ENCODE measurements at regions not wholly inside any gene's neighbourhood (a gene's known extent, or its start where the extent isn't known, plus 50 kb on each side); places are given as distances from the start of the nearest gene placed in this dataset.

DNA sequence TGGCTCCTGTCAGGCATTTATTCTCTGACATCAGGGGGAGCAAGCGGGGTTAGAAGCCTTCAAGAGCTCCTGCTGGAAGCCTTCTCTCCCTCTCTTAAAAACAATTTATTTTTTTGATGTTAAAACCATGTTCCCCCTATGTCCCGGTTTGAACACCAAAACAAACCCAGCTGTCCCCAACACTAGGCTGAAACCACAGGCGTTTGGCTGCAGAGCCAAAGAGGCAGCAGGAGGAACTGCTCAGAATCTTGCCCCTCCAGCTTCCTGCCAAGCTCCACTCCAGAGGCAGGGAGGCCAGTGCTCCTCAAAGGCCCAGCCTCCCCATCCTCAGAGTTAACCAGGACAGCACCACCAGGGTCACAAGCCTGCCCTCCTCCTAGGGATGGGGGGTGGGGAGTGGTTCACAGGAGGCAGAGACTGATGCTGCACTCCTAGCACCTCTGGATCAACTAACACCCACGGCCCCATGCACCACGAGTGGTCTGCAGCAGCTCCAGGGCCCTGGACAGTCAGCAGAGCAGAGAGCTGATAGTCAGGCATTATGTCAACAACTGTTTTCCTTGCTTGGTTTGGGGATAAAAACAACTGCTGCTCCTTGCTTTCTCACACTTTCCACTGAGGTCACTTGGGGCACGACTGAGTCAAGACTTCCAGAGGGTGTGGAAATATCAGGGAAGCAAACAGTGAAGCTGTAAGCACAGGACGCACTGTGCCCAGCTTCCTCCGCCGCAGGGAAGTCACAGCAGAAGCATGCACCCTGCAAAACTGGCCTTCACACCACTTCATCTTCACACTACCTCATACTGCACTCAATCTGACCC, 96.5 kb upstream of the ADRA1B start:
- DNase-seq (ENCODE audit: low read depth): no peak

DNA sequence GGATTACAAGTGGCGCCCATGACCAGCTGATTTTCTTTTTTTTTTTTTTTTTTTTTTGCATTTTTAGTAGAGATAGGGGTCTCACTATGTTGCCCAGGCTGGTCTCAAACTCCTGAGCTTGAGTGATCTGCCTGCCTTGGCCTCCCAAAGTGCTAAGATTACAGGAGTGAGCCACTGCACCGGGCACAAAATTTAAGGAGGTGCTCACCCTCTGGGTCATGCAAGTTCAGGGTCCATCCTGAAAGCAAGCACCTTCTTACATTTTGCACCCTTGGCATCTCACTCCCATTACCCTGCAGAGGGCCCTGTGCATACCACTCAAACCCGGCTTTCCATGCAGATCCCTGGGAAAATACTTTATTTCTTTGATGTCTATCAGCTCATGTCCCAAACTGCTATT, 95.6 kb upstream of the ADRA1B start:
- DNase-seq (ENCODE audit: low read depth): no peak

DNA sequence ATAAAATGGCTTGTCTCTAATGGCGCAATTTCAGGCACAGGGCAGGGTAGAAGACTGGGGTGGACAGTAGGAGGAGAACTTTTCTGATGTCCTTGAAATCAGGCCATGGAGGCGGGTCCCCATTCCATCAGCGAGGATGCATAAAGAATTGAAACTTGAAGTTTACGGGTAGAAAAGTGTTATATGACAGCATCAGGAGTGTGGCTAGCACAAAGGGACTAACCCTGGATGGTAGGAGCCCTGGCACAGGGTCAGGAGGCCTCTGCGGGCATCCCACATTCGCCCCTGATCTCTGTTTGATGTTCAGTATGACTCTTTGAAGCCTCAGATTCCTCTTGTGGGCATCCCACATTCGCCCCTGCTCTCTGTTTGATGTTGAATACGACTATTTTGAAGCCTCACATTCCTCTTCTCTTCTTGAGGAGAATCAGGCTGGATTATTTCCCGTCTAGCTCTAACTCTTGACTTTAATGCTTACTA, 94.8 kb upstream of the ADRA1B start:
- DNase-seq (ENCODE audit: low read depth): no peak

DNA sequence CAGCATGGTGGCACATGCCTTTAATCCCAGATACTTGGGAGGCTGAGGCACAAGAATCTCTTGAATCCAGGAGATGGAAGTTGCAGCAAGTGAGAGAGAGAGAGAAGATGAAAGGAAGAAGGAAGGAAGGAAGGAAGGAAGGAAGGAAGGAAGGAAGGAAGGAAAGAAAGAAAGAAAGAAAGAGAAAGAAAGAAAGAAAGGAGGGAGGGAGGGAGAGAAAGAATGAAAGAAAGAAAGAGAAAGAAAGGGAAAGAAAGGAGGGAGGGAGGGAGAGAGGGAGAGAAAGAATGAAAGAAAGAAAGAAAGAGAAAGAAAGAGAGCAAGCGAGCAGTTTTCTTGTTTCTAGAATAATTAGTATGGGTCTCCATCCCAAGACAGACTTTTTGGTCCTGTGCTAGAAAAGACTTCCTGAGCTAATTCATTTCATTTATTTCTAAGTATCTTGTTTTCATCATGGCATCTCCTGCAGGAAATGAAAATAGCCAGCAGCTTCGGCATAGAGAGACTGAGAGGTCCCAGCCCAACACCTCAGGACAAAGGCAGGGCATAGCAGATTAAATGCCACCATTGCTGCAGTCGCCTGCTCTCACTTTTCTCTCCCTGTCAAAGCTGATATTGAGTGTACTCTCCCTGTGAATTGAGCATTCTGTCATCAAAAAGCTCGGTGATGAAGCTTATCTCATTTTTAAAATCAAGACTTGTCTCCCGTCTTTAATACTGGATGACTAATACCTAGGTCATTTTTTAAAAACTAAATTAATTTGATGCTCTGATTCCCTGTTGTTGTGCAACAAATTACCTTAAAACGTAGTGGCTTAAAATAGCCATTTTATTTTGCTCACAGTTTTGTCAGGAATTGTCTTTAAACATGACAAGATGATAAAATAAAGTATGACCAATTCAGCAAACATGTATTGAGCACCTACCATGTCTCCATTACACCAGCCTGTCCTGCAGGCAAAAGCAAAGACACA, 91.8 kb upstream of the ADRA1B start:
- DNase-seq (ENCODE audit: low read depth): no peak

DNA sequence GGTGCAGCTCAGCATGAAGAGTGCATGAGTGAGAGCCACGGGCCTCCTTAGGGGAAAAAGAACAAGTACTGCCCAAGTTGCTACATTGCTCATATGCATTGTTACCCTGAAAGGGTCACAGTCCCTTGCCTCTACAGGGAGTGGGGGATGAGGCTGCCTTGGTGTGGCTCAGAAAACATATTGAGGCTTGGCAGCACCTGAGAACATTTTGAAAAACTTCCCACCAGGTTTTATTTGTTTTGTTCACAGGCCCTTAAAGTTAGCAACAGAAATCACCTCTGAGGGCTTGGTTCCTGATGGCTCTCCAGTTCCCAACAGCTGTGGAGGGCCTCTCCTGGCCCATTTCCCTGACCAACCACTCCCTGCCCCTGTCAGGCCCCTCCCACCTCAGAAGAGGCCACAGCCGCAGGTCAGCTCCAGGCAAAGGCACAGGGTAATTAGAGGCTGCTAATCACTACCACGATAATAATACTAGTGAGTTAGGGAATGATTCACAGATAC, 90.7 kb upstream of the ADRA1B start:
- no peak for DNase-seq (ENCODE audit: low read depth)

DNA sequence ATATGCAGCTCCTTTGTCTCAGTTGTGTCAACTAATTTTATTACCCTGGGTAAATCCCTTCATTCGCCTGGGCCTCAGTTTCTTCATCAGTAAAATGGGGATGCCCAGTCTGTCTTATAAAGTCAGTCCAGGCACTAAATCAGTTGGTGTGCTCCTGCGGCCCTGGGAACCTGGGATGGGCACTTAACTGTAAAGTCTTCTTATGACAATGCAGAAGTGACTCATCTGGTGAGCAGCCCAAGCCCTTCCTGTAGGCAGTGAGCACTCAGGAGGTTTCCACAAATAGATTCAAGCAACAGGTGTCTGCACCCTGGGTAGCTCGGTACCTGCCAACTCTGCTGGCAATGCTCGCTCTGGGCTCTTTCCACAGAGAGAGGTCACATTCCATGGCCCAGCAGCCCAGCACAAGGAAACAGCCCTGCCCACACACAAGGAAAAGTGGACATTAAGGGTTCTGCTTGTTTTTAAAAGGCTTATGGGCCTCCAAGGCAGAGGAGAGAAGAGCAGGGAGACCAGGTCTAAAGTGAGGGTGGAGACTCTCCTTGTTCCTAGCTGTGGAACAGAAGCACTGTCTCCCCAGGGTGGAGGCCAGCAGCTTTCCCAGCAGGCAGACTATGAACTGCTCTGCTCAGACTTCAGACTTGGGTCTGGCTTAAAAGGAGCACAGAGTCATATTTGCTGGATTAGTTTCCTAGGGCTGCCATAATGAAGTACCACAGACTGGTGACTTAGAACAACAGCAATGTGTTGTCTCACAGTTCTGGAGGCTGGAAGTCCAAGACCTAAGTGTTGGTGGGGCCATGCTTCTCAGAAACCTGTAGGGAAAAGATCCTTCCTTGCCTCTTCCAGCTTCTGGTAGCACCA, 89.7 kb upstream of the ADRA1B start:
- DNase-seq (ENCODE audit: low read depth): no peak

DNA sequence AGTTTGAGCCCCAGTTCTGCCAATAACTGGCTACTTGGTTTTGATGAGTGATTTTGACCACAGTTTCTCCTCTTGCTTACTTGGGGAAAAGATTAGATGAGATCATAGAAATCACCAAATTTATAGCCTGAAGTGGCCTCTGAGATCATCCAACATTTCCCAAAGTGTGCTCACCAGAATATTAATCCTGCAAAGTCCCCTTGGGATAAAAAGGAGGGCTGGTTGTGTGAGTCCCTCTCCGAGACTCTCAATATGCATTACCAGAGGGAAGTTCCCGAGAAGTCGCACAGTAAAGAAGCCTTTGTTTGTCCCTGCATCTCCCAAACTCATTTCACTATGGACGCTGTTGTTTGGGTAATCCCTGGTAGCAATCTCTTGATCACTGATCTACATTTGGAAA, 88.4 kb upstream of the ADRA1B start:
- DNase-seq (ENCODE audit: low read depth): no peak

DNA sequence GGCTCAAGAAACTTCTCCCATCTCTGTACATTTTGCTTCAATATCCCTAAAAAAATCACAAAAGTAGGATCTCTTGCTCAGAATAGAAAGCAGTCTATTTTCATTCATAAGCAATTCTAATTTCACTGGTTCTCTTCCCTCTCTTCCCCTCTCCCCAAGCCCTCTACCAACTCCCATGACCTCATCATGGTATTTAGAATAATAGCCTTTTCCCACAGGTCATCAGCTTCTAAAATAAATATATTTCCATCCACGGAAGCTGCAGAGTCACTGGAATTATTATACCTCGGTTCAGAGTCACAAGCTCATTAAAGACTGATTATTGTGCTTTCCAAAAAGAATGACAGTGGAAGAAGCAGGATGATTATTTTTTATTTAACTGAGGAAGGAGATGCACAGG, 84.2 kb upstream of the ADRA1B start:
- DNase-seq (ENCODE audit: low read depth): no peak

DNA sequence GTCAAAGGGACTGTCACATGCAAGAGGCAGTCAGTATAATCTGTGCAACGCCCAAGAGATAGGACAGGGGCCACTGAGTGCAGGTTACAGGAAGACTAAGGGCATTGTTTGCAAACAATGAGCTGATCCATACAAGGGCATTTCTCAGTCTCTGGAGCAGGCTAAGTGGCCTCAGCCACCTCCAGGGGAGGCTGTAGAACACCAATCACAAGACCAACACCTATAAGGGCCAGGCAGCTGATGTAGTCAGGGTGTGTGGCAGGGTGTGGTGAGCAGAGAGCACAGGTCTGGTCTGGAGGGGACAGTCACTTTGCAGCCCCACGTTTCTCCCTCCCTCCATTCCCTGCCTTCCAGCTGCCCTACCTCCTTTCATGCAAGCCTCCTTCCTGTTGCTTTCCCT, 83.2 kb upstream of the ADRA1B start:
- DNase-seq (ENCODE audit: low read depth): no peak

DNA sequence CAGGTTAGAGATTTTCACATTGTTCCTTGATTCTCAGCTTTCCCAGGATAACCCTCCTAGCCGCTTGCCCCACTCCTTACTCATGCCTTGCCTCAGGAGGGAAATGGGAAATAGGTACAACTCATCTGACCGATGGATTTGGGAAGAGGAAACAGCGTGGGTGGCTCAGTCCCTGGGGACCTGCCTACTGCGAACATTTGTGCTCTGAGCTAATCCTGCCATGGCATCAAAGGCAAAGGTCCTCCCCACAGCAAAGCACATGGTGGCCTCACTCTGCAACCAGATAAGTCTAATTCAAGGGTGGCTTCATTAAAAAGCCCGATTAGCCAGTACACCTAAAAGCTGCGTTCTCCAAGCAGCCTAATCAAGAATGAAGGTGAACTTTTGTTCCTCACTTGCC, 82.4 kb upstream of the ADRA1B start:
- DNase-seq (ENCODE audit: low read depth): no peak

DNA sequence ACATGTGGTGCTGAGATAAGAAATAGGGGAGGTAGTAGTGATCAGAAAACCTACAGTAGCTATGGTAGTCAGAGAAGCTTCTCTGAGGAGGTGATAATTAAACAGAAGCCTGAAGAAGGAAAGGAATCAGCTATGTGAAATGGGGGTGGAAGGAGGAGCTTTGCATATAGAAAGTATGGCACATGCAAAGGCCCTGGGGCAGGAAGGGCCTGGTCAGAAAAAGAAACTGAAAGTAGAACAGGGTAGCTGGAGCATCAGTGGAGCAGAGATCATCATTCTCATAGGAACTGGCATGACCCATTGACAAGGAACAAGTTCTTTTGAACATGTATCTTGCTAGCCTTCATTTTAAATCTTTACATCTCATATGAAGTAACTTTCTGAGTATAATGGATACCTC, 80.7 kb upstream of the ADRA1B start:
- DNase-seq (ENCODE audit: low read depth): no peak

DNA sequence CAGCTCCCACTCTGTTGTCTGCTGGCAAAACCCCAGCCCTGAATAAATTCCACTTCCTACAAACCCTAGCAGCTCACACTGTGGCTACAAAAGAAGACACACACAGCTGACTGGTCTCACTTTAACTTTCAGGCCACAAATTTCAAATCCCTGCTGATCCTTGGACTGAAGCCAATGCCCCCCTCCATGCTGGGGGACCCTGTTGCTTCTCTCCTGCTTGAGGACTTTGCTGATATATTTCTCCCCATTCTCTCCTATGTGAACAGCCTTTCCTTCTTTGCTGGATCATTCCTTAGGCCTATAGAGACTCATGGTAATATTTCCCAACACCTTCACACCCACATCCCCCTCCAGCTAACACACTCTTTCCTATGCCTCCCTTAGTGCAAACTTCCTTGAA, 79.6 kb upstream of the ADRA1B start:
- no peak for DNase-seq (ENCODE audit: low read depth)

DNA sequence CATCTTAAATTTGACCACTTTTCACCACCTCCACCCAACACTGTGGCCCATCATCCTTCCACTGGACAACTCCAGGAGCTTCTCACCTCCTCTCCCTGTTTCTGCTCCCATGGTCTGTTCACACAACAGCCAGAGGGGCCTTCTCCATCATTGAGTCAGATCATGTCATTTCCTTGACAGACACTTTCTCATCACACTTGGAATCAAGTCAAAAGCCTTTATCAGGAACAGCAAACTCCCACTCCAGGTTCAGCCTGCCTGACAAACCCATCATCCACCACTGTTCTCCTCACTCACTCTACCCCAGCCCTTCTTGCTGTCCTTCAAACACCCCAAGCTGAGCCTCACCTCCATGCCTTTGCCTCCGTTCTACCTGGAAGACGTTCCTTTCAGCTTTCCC, 78.4 kb upstream of the ADRA1B start:
- no peak for DNase-seq (ENCODE audit: low read depth)

DNA sequence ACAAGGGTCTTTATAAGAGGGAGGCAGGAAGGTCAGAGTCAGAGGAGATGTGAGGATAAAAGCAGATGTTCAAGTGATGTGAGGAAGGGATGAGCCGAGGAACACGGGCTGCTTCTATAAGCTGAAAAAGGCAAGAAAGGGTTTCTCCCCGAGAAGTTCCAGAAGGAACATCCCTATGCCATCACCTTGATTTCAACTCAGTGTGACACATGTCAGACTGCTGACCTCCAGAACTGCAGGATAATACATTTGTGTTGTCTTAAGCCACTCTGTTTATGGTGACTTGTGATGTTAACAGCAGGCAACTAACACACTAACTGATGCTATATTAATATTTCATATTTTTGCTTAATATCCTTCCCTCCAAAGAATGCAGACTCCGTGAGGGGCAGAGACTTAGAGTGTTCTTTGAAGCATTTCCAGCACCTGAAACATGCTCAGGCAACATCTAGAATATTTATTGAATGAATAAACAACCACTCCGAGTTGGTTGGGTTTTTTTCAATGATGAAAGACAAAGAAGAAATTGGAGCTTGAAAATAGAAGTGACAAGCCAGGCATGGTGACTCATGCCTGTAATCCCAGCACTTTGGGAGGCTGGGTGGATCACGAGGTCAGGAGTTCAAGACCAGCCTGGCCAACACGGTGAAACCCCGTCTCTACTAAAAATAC, 77.6 kb upstream of the ADRA1B start:
- no peak for DNase-seq (ENCODE audit: low read depth)

DNA sequence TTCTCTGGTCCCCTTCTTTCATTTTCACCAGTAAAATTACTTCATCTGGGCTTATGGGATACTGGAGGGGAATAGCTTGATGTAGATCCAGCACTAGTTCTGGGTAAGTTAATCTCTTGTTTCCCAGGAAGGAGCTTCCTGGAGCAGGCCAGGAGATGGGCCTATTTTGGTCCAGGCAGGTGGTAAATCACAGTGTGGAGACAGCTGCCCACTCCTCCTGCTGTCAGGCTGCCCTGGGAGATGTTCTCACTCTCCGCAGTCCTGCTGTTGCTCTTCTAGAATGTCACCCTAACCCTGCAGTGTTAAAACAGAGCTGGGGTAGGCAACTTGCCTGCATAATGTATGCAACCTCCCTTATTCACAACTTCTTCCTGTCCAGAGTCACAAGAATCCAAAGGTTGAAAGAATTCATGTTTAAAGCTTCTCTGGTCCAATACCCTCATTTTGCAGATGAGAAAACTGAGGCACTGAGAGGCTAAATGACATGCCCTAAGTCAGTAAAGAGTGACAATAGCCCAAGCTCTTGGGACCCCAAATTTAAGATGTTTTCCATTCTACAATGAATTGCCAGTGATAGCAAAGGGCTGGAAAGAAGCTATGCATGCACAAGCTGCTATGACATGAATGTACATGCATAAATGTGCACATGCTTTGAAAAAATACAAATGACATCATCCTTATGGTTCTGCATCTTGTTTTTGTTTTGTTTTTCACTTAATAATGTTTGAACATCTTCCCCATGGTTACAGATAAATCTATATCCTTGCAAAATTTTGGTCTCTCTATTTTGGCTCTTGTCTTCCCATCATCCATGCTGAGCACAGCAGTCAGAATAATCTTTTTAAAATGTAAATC, 71.8 kb upstream of the ADRA1B start:
- DNase-seq (ENCODE audit: low read depth): no peak

DNA sequence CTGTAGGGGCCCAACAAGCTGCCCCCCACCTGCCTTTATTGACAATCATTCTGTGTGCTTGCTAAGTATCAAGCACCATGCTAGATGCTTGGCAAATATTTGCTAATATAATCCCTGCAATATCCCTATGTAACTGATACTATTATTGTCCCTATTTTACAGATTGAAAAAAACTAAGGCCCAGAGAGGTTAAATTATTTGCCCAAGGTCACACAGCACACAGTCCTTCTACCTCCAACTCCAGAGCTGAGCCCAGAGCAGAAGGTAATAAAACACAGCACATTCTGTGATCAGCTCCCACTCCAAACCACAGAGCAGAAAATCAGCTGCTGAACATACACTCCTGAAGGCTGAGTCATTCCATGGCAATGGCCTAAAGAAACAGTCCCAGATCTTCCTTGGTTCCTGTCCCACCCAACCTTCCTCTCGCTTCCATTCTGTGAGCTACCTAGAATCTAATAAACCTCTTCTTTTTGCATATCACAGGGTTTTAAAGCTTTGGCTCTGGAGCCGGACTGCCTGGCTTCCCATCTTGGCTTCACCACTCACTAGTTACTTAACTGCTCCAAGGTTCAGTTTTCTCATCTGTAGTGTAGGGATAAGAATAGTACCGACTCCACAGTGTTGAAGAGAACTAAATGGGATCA, 66.7 kb upstream of the ADRA1B start:
- no peak for DNase-seq (ENCODE audit: low read depth)

DNA sequence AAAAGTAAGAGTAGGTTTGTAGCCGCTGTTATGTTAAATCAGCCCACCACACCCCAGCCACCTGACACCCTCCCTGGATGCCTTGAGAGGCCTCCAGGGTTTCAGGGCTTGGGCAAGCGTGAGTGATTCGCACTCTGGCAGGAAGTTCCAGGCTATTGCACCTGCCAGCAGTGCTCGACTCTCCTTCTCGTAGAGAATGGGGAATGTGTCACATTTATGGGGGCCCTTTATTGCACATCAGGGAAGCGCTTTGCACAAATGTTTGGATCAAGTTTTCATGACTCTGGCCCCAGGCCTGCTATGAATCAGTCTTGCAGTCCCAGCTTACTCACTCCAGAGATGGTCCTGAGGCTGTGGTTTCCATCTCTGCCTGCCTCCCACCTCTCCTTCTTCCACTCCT, 66.1 kb upstream of the ADRA1B start:
- DNase-seq (ENCODE audit: low read depth): no peak

DNA sequence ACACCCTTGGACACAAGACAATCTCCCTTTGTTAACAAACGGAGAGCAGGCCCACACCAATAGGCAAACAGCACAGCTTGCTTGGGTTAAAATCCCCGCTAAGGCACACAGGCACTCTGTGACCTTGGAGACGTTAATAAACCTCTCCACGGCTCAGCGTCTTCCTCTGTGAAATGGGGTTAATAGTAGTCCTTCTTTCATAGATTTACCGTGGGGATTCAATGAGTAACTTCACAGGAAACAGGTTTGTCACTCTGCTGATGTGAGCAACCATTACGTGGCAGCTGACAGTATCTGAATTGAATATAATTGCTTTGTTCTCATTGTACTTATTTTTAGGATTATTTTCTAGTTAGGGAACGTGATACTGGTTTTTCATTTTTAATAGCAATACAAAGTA, 65.2 kb upstream of the ADRA1B start:
- no peak for DNase-seq (ENCODE audit: low read depth)

DNA sequence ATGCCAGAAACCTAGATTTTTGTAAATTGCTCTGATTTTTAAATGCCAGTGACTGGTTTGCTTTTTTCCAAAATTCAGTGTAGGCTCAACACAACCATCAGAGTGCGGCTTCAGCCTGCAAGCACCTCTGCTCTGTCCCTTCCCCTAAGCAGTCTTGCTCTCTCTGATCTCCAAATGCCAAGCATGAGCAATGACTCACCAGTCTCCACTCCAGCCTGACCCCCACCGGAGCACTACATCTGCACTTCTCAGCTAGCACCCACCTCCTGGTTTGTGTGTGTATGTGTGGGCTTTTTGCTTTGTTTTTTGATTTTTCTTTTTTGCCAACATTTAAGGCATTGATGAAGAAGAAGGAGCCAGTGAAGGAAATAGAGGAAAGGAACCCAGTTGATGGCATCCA, 61.4 kb upstream of the ADRA1B start:
- no peak for DNase-seq (ENCODE audit: low read depth)

All from CMK (cell line).